ENCODE measurements at regions not wholly inside any gene's neighbourhood (a gene's known extent, or its start where the extent isn't known, plus 50 kb on each side); places are given as distances from the start of the nearest gene placed in this dataset.

DNA sequence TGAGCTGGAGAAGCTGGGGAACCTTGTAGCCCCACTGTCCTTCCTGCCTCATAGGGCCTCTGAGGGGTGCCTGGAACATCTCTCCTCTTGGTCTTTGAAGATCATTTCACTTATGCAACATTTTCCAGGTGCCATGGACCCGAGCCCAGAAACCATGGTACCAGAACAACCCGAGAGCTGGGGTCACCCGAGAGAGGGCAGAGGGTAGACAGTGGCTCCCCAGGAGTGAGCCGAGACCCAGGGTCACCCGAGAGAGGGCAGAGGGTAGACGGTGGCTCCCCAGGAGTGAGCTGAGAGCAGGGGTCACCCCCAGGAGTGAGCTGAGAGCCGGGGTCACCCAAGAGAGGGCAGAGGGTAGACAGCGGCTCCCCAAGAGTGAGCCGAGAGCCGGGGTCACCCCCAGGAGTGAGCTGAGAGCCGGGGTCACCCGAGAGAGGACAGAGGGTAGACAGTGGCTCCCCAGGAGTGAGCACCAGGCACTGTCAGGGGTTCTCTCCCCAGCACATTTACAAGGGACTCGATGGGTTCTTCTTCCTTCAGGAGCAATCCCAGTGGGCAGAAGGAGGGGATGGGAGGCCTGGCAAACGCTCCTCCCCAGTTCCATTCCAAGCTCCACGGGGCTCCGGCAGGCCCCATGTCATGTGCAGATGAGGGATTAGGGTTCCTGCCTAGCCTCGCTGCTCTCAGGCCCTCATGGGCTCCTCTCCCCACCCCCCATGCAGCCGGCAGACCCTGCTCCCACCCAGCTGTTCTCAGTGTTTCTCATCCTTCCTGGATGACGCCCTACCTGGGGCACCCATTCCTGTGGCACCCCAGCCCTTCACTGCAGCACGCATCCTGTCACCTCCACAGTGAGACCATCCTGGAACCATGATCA lies 163.5 kb downstream of the RTP5 start:
- TF ChIP-seq POLR2AphosphoS5 (IDR thresholded peaks at IDR 0.05) (no peak), EP300 (IDR thresholded peaks at IDR 0.05) (no peak), POLR2A (IDR thresholded peaks at IDR 0.05) (no peak)

Measured in gastroesophageal sphincter (tissue), 2 donors.